CD4-positive, CD25-positive, alpha-beta regulatory T cell (primary cell): ENCODE measurements at regions not wholly inside any gene's neighbourhood (a gene's known extent, or its start where the extent isn't known, plus 50 kb on each side); places are given as distances from the start of the nearest gene placed in this dataset.

Experiments
- ATAC-seq, 2 donors: fragments of 150-1000 bp; cut with Tn5 transposase; one replicate each; pipeline ENCODE4 v1.10.0; 2021; ENCODE audit warnings: low read depth in 2 of 2, moderate number of reproducible peaks in 2 of 2, moderate library complexity in 1 of 2
- DNase-seq, 3 donors: peaks; one replicate each; pipeline versions ENCODE4 v3.0.0 to v3.0.0-alpha.2; 2012 to 2022; ENCODE audit warnings: mixed read lengths in 1 of 3
- H3K27ac ChIP-seq: one replicate; pipeline ENCODE4 v1.7.0; 2013; ENCODE audit warnings: mild to moderate bottlenecking, low read length; ENCODE audit not compliant: insufficient read depth, poor library complexity, severe bottlenecking
- H3K27me3 ChIP-seq: one replicate; pipeline ENCODE4 v1.7.0; 2013; ENCODE audit warnings: low read length; ENCODE audit not compliant: control insufficient read depth, insufficient read depth
- H3K36me3 ChIP-seq: one replicate; pipeline ENCODE4 v1.7.0; 2013; ENCODE audit warnings: mild to moderate bottlenecking, low read length, moderate library complexity; ENCODE audit not compliant: control insufficient read depth, insufficient read depth
- H3K4me1 ChIP-seq: 2 replicates; pipeline ENCODE4 v1.7.0; 2013; ENCODE audit warnings: mild to moderate bottlenecking, low read length; ENCODE audit not compliant: insufficient read depth, control insufficient read depth, poor library complexity, severe bottlenecking
- H3K4me3 ChIP-seq: one replicate; pipeline ENCODE4 v1.7.0; 2013; ENCODE audit warnings: low read depth, mild to moderate bottlenecking, low read length, moderate library complexity
- H3K9me3 ChIP-seq, 2 experiments: 1 replicate in 1 of 2; 2 replicates in 1 of 2; pipeline ENCODE4 v1.7.0; 2013; ENCODE audit warnings: low read length in 2 of 2, mild to moderate bottlenecking in 1 of 2, moderate library complexity in 1 of 2; ENCODE audit not compliant: control insufficient read depth in 2 of 2
- H3K27ac Mint-ChIP-seq, 3 donors: one replicate each; pipeline ENCODE4 v1.8.0; 2020 to 2022; ENCODE audit warnings: mild to moderate bottlenecking in 3 of 3, mixed read lengths in 3 of 3, moderate library complexity in 2 of 3
- H3K27me3 Mint-ChIP-seq: one replicate; pipeline ENCODE4 v1.8.0; 2022; ENCODE audit warnings: mild to moderate bottlenecking, mixed read lengths
- H3K36me3 Mint-ChIP-seq: one replicate; pipeline ENCODE4 v1.8.0; 2020; ENCODE audit warnings: mixed read lengths
- H3K4me1 Mint-ChIP-seq, 4 donors: one replicate each; pipeline ENCODE4 v1.8.0; 2020 to 2022; ENCODE audit warnings: mixed read lengths in 4 of 4, mild to moderate bottlenecking in 1 of 4
- H3K4me3 Mint-ChIP-seq, 4 donors: one replicate each; pipeline ENCODE4 v1.8.0; 2020 to 2022; ENCODE audit warnings: mild to moderate bottlenecking in 4 of 4, mixed read lengths in 4 of 4, moderate library complexity in 3 of 4
- H3K9me3 Mint-ChIP-seq, 7 donors: one replicate each; pipeline ENCODE4 v1.8.0; 2020 to 2022; ENCODE audit warnings: mixed read lengths in 7 of 7, mild to moderate bottlenecking in 3 of 7, moderate library complexity in 2 of 7

DNA sequence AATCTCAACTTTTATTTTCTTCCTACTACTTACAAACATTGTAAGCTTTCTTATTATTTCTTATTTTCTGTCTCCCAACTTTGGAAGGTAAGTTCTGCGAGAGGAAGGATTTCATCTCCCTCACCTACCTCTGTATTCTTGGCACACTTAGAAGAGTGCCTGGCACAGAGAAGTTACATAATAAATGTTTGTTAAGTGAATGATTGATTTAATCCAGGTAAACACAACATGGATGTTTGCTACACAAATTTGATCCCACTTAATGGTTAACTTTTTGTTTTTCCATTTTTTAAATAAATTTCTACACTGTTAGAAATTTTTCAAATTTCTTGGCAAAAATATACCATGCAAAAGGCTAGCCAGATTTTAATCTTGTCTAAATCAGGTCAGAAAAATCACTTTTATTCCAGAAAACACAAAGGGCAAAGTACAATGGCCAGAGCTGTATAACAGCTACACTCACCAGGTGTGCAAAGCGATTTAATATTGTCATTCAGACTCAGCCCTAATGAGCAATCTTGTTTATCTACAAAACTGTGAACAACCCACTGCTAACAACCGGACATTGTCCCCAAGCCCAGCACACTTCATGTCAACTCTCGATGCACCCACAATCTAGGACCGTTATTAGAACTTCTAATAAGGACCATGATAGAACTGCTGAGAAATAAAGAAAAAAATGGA, 222.1 kb upstream of the EEA1 start:
- H3K36me3 ChIP-seq = no peaks in the 10 kb centered on the region
- DNase-seq (no peak), ATAC-seq (no peak)
- no peak overlapping the region for H3K27ac ChIP-seq
- H3K27me3 ChIP-seq = peaks cover 5% of the 10 kb centered on the region
- Mint-ChIP-seq H3K9me3 (peaks cover 0 to 2% (median 0%) of the 10 kb centered on the region in 7 donors), H3K4me3 (no peak overlapping the region), H3K27me3 (peaks cover 10% of the 10 kb centered on the region), H3K4me1 (no peaks in the 10 kb centered on the region), H3K27ac (no peak overlapping the region), H3K36me3 (no peaks in the 10 kb centered on the region)
- H3K4me3 ChIP-seq = no peak overlapping the region
- H3K4me1 ChIP-seq = no peaks in the 10 kb centered on the region
- no peaks in the 10 kb centered on the region for H3K9me3 ChIP-seq

GRCh38 chr12:93152617-93153016, 223.5 kb upstream of the EEA1 start:
- Mint-ChIP-seq H3K27ac (no peak overlapping the region), H3K36me3 (no peaks in the 10 kb centered on the region), H3K4me1 (no peaks in the 10 kb centered on the region), H3K4me3 (no peak overlapping the region), H3K27me3 (peaks cover 12% of the 10 kb centered on the region), H3K9me3 (peaks cover 0 to 5% (median 0%) of the 10 kb centered on the region in 7 donors)
- H3K4me1 ChIP-seq = no peaks in the 10 kb centered on the region
- H3K27ac ChIP-seq = no peak overlapping the region
- DNase-seq = no peak
- H3K9me3 ChIP-seq = no peaks in the 10 kb centered on the region
- no peaks in the 10 kb centered on the region for H3K36me3 ChIP-seq
- H3K27me3 ChIP-seq = peaks cover 3% of the 10 kb centered on the region
- no peak overlapping the region for H3K4me3 ChIP-seq
- ATAC-seq = no peak

DNA sequence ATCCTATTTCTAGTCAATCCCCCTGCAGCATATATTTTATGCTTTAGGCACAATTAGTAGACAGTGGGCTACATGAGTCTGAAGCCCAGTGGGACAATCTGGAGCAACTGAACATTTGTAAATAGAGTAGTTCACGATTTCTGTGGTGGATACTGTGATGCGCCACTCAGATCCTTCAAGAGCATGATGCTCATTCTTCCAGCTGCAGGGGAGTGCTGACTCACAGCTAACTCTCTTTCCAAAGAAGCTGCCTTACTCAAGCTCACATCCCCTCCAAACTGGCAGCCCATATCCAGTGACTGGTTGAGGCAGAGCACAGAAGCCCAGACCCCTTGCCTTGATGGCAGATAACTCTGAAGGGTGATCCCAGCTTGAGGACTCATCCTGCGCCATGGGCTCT, 224.2 kb upstream of the EEA1 start:
- Histone ChIP-seq H3K9me3 (peaks cover 0 to 2% of the 10 kb centered on the region in 2 experiments), H3K4me3 (no peak overlapping the region), H3K36me3 (no peaks in the 10 kb centered on the region), H3K27ac (no peak overlapping the region), H3K4me1 (no peaks in the 10 kb centered on the region), H3K27me3 (peaks cover 3% of the 10 kb centered on the region)
- Mint-ChIP-seq H3K27ac (no peak overlapping the region), H3K4me3 (no peak overlapping the region), H3K9me3 (peaks cover 0 to 5% (median 3%) of the 10 kb centered on the region in 7 donors), H3K36me3 (no peaks in the 10 kb centered on the region), H3K4me1 (no peaks in the 10 kb centered on the region), H3K27me3 (peaks cover 17% of the 10 kb centered on the region)
- ATAC-seq (no peak), DNase-seq (no peak)

DNA sequence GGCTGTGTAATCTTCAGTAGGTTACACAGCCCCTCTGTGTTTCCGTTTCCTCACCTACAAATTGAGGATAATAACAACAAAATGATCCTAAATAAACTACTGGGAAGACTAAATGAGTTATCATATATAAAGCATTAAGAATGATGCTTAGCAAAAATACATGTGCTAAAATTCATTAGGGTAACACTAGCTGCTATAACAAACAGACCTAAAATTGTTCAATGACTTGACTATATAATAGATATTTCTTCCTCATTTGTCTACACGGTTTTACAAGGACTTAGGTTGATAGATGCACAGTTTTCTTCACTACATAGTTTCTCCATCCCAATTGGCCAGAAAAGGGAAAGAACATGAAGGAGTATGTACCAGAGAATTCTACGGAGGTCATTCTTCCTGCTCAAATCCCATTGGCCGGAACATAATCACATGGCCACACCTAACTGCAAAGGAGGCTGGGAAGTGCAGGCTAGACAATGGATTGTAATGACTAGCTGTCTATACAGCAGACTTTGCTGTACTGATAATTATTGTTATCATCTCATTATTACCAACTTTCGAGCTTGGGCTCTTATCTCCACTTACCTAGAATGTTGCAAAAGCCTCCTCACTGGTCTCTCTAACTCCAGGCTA, 223.5 kb upstream of the NUDT4 start:
- H3K4me1 ChIP-seq = no peaks in the 10 kb centered on the region
- no peak for ATAC-seq
- H3K9me3 ChIP-seq = peaks cover 3 to 5% of the 10 kb centered on the region in 2 experiments
- peaks cover 0 to 9% (median 4%) of the 10 kb centered on the region in 7 donors for H3K9me3 Mint-ChIP-seq
- no peak overlapping the region for H3K27ac ChIP-seq
- no peaks in the 10 kb centered on the region for H3K4me1 Mint-ChIP-seq
- H3K36me3 ChIP-seq = no peaks in the 10 kb centered on the region
- no peak overlapping the region for H3K27ac Mint-ChIP-seq
- no peak overlapping the region for H3K4me3 ChIP-seq
- DNase-seq = no peak
- H3K27me3 ChIP-seq = peaks cover 3% of the 10 kb centered on the region
- no peak overlapping the region for H3K4me3 Mint-ChIP-seq
- H3K36me3 Mint-ChIP-seq = no peaks in the 10 kb centered on the region
- peaks cover 21% of the 10 kb centered on the region for H3K27me3 Mint-ChIP-seq

GRCh38 chr12:93154753-93155480, 222.8 kb upstream of the NUDT4 start:
- no peak overlapping the region for H3K4me3 Mint-ChIP-seq
- no peak for ATAC-seq
- H3K9me3 ChIP-seq = peaks cover 3 to 5% of the 10 kb centered on the region in 2 experiments

DNA sequence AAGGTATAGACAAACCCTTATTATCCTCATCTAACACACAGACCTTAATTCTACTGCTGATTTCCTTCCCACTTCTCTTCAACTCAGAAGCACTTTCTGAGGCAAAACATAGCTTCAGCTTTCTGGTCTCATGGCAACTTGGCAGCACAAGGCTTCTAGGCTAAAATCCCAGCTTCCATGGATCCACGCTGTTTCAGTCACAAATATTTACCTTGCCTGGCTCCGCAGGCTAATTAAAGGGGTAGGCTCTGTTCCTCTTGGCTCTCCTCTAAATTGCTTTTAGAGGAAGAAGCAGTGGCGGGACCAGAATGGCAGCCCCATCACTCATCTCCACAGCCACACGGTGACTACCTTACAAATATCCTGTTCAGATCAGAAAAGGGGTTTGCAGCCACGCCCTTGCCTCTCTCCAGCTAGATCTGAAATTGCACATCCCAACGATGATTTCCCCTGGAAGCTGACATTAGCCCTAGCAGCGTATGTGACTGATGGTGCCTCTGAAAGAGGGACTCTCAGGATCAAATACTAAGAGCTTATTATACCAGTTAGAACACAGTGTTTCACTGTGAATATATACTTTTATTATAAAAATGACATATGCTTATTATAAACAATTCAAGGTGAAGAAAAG, 221.5 kb upstream of the NUDT4 start:
- H3K4me3 ChIP-seq = no peak overlapping the region
- H3K36me3 ChIP-seq = no peaks in the 10 kb centered on the region
- peaks cover 3 to 5% of the 10 kb centered on the region in 2 experiments for H3K9me3 ChIP-seq
- Mint-ChIP-seq H3K4me3 (no peak overlapping the region), H3K27ac (no peak overlapping the region), H3K27me3 (peaks cover 25% of the 10 kb centered on the region), H3K4me1 (no peaks in the 10 kb centered on the region), H3K36me3 (no peaks in the 10 kb centered on the region), H3K9me3 (peaks cover 0 to 9% (median 4%) of the 10 kb centered on the region in 7 donors)
- H3K27ac ChIP-seq = no peak overlapping the region
- peaks cover 3% of the 10 kb centered on the region for H3K27me3 ChIP-seq
- ATAC-seq = no peak
- DNase-seq = no peak
- H3K4me1 ChIP-seq = no peaks in the 10 kb centered on the region

More at GRCh38 chr12:93154753-93155480, 222.8 kb upstream of the NUDT4 start:
- no peak overlapping the region for H3K4me3 ChIP-seq
- no peaks in the 10 kb centered on the region for H3K4me1 ChIP-seq
- H3K36me3 ChIP-seq = no peaks in the 10 kb centered on the region
- Mint-ChIP-seq H3K27me3 (peaks cover 21% of the 10 kb centered on the region), H3K4me1 (no peaks in the 10 kb centered on the region), H3K36me3 (no peaks in the 10 kb centered on the region), H3K27ac (no peak overlapping the region), H3K9me3 (peaks cover 0 to 9% (median 4%) of the 10 kb centered on the region in 7 donors)
- H3K27ac ChIP-seq = no peak overlapping the region
- no peak for DNase-seq
- peaks cover 3% of the 10 kb centered on the region for H3K27me3 ChIP-seq

GRCh38 chr12:93157279-93157678, 220.4 kb upstream of the NUDT4 start:
- Mint-ChIP-seq H3K27ac (no peak overlapping the region), H3K4me3 (no peak overlapping the region), H3K9me3 (peaks cover 0 to 9% (median 4%) of the 10 kb centered on the region in 7 donors), H3K4me1 (no peaks in the 10 kb centered on the region), H3K27me3 (peaks cover 25% of the 10 kb centered on the region), H3K36me3 (no peaks in the 10 kb centered on the region)
- ATAC-seq (no peak), DNase-seq (no peak)
- no peak overlapping the region for H3K4me3 ChIP-seq
- H3K9me3 ChIP-seq = peaks cover 3 to 5% of the 10 kb centered on the region in 2 experiments
- no peaks in the 10 kb centered on the region for H3K4me1 ChIP-seq
- peaks cover 3% of the 10 kb centered on the region for H3K27me3 ChIP-seq
- H3K27ac ChIP-seq = no peak overlapping the region
- H3K36me3 ChIP-seq = no peaks in the 10 kb centered on the region
